ENCODE measurements at regions not wholly inside any gene's neighbourhood (a gene's known extent, or its start where the extent isn't known, plus 50 kb on each side); places are given as distances from the start of the nearest gene placed in this dataset.

DNA sequence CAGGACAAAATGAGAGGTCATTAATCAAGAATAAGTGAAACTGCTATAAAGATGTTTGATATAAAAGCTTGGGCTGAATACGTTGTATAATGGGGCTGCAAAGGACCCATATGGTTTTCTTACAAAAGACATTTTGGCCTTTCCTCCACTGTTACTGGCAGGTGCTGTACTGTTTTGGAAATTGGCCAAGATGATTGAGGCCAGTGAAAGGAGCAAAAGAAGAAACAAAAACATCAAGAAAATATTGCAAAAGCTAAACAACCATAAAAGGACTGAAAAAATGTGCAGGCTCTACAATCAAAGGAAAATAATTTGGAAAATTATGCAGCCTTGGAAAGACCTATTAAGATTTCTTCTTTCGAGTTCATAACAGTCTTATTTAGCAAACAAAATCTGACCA is 222.2 kb upstream of the PPP1R2C start:
- Histone ChIP-seq H3K79me2 (ENCODE audit: control insufficient read depth in 1 of 2, insufficient read depth in 2 of 2, low read length in 2 of 2) (no peaks in the 10 kb centered on the region), H2BK12ac (ENCODE audit: low read depth, low read length) (no peak overlapping the region), H4K8ac (ENCODE audit: extremely low read depth, insufficient read depth, low read length) (no peak overlapping the region), H4K20me1 (replicated peaks in 1 of 2; ENCODE audit: control insufficient read depth in 1 of 2, insufficient read depth in 2 of 2, low read length in 2 of 2) (no peaks in the 10 kb centered on the region), H3K4me2 (ENCODE audit: insufficient read depth in 1 of 2, low read depth in 2 of 2, low read length in 2 of 2) (no peak overlapping the region), H2BK20ac (ENCODE audit: low read length) (no peak overlapping the region), H3K4ac (replicated peaks; ENCODE audit: insufficient read length, low read depth, low read length) (no peak overlapping the region), H2BK15ac (ENCODE audit: low read length) (no peak overlapping the region), H2AK5ac (ENCODE audit: low read depth, low read length) (no peak overlapping the region), H3K23ac (ENCODE audit: insufficient read length) (no peak overlapping the region), H3K79me1 (ENCODE audit: low read depth, low read length) (no peaks in the 10 kb centered on the region), H3K4me3 (ENCODE audit: extremely low read depth in 1 of 4, insufficient read depth in 2 of 4, low read depth in 3 of 4, low read length in 4 of 4) (no peak overlapping the region), H3K9ac (replicated peaks in 1 of 4; ENCODE audit: extremely low read depth in 1 of 4, low read depth in 3 of 4, low read length in 3 of 4) (no peak overlapping the region), H3K4me1 (replicated peaks in 1 of 4; ENCODE audit: control insufficient read depth in 3 of 4, insufficient read depth in 4 of 4, low read length in 3 of 4) (no peaks in the 10 kb centered on the region), H2BK120ac (replicated peaks; ENCODE audit: low read depth, low read length) (no peak overlapping the region), H3K56ac (replicated peaks; ENCODE audit: insufficient read length, low read depth, low read length) (no peak overlapping the region), H3K14ac (ENCODE audit: insufficient read length) (no peak overlapping the region), H3K18ac (ENCODE audit: extremely low read depth, low read length) (no peak overlapping the region), H4K91ac (replicated peaks; ENCODE audit: insufficient read length, low read length) (no peak overlapping the region), H2BK5ac (ENCODE audit: low read depth, low read length) (no peak overlapping the region), H3K27ac (ENCODE audit: low read depth, low read length) (no peak overlapping the region), H3K9me3 (ENCODE audit: insufficient read depth in 2 of 2, low read depth in 1 of 2, low read length in 1 of 2) (no peaks in the 10 kb centered on the region), H2AFZ (ENCODE audit: low read length) (no peak overlapping the region), H3K23me2 (ENCODE audit: low read depth, low read length) (no peaks in the 10 kb centered on the region), H4K5ac (ENCODE audit: insufficient read length, low read depth, low read length) (no peak overlapping the region), H3K27me3 (replicated peaks in 1 of 4; ENCODE audit: control insufficient read depth in 3 of 4, extremely low read depth in 1 of 4, insufficient read depth in 3 of 4, low read length in 3 of 4) (no peaks in the 10 kb centered on the region), H3K36me3 (ENCODE audit: control insufficient read depth in 2 of 4, insufficient read depth in 4 of 4, low read length in 3 of 4) (no peaks in the 10 kb centered on the region)
- WGBS, 2 experiments (ENCODE audit: extremely low coverage in 1 of 2, insufficient coverage in 1 of 2, insufficient read length in 1 of 2, insufficient replicate concordance in 2 of 2, low coverage in 1 of 2, low lambda C conversion rate in 2 of 2, missing lambda C conversion rate in 1 of 2) = 90% methylated on average over 2 of the region's 2 CpGs; no CpG with 5 or more reads in 1 of the 2 experiments
- ChIA-PET CTCF (ENCODE audit: partially characterized antibody) (no interaction called here), POLR2A (ENCODE audit: partially characterized antibody) (no interaction called here)
- TF ChIP-seq CBX5 (IDR thresholded peaks at IDR 0.05; ENCODE audit: low read depth, low read length) (no peak), PHF8 (conservative IDR thresholded peaks at IDR 0.05; ENCODE audit: low read depth, low read length) (no peak), RXRA (IDR thresholded peaks at IDR 0.05; ENCODE audit: insufficient read depth, low read depth, low read length) (no peak), SIRT6 (IDR thresholded peaks at IDR 0.05; ENCODE audit: low read length) (no peak), CHD1 (IDR thresholded peaks at IDR 0.05; ENCODE audit: low read depth, low read length) (no peak), RNF2 (IDR thresholded peaks at IDR 0.05; ENCODE audit: borderline replicate concordance, low read depth, low read length, missing control alignments, poor library complexity, severe bottlenecking) (no peak), KDM5A (IDR thresholded peaks at IDR 0.05; ENCODE audit: low read length) (no peak)
- FAIRE-seq = no peak
- no peak for DNase-seq (ENCODE audit: low read depth in 1 of 2, low spot score in 2 of 2)
